Ishikawa (cell line): ENCODE measurements at regions not wholly inside any gene's neighbourhood (a gene's known extent, or its start where the extent isn't known, plus 50 kb on each side); places are given as distances from the start of the nearest gene placed in this dataset.

Experiments used
- CEBPB ChIP-seq: IDR thresholded peaks from 2 replicates; pipeline ENCODE4 v1.6.1; 2012
- EP300 ChIP-seq: IDR thresholded peaks from 2 replicates; pipeline ENCODE4 v1.6.1; 2012; ENCODE audit warnings: borderline replicate concordance
- RAD21 ChIP-seq: IDR thresholded peaks from 2 replicates; pipeline ENCODE4 v1.6.1; 2012; ENCODE audit warnings: low read depth
- TAF1 ChIP-seq: IDR thresholded peaks from 2 replicates; pipeline ENCODE4 v1.6.1; 2012; ENCODE audit warnings: low read depth, mild to moderate bottlenecking
- TCF12 ChIP-seq: IDR thresholded peaks from 2 replicates; pipeline ENCODE4 v1.6.1; 2012; ENCODE audit warnings: low read depth
- TEAD4 ChIP-seq: IDR thresholded peaks from 2 replicates; pipeline ENCODE4 v1.6.1; 2012
- YY1 ChIP-seq: IDR thresholded peaks from 2 replicates; pipeline ENCODE4 v1.6.1; 2012; ENCODE audit warnings: low read depth
- TF ChIP-seq, protein P1 (sequence below): IDR thresholded peaks from 2 replicates; pipeline ENCODE4 v1.6.1; 2012
- TF ChIP-seq, protein P2 (sequence below): IDR thresholded peaks from 2 replicates; pipeline ENCODE4 v1.6.1; 2012; ENCODE audit warnings: low read depth, mild to moderate bottlenecking
- TF ChIP-seq, protein P3 (sequence below): IDR thresholded peaks from 2 replicates; pipeline ENCODE4 v1.6.1; 2012

DNA sequence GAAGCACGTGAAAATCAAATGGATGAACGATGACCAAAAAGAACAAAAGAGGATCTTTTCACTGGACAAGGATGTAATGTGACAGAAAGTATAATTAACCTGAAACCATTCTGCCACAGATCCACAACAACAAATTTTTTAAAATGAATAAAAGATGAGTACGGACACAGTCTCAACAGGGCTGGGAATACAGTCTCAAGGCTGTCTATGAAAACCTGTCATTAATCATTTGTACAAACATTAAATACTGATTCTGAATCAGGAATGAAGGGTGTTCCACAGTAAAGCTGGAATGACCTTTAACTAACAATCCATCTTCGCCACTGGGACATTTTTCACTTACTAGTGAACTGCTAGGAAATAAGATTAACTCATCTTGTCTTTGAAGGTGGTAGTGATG is 506.9 kb upstream of the ADAMTS9 start:
- TF ChIP-seq, protein P1, sequence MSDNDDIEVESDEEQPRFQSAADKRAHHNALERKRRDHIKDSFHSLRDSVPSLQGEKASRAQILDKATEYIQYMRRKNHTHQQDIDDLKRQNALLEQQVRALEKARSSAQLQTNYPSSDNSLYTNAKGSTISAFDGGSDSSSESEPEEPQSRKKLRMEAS = no peak
- TF ChIP-seq, protein P2, sequence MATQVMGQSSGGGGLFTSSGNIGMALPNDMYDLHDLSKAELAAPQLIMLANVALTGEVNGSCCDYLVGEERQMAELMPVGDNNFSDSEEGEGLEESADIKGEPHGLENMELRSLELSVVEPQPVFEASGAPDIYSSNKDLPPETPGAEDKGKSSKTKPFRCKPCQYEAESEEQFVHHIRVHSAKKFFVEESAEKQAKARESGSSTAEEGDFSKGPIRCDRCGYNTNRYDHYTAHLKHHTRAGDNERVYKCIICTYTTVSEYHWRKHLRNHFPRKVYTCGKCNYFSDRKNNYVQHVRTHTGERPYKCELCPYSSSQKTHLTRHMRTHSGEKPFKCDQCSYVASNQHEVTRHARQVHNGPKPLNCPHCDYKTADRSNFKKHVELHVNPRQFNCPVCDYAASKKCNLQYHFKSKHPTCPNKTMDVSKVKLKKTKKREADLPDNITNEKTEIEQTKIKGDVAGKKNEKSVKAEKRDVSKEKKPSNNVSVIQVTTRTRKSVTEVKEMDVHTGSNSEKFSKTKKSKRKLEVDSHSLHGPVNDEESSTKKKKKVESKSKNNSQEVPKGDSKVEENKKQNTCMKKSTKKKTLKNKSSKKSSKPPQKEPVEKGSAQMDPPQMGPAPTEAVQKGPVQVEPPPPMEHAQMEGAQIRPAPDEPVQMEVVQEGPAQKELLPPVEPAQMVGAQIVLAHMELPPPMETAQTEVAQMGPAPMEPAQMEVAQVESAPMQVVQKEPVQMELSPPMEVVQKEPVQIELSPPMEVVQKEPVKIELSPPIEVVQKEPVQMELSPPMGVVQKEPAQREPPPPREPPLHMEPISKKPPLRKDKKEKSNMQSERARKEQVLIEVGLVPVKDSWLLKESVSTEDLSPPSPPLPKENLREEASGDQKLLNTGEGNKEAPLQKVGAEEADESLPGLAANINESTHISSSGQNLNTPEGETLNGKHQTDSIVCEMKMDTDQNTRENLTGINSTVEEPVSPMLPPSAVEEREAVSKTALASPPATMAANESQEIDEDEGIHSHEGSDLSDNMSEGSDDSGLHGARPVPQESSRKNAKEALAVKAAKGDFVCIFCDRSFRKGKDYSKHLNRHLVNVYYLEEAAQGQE = no peak
- no peak for TF ChIP-seq EP300
- TF ChIP-seq CEBPB = no peak
- no peak for TF ChIP-seq TEAD4
- TF ChIP-seq TAF1 = no peak
- TF ChIP-seq RAD21 = no peak
- no peak for TF ChIP-seq YY1
- TF ChIP-seq, protein P3, sequence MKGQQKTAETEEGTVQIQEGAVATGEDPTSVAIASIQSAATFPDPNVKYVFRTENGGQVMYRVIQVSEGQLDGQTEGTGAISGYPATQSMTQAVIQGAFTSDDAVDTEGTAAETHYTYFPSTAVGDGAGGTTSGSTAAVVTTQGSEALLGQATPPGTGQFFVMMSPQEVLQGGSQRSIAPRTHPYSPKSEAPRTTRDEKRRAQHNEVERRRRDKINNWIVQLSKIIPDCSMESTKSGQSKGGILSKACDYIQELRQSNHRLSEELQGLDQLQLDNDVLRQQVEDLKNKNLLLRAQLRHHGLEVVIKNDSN = no peak
- TF ChIP-seq TCF12 = no peak
